ENCODE measurements at regions not wholly inside any gene's neighbourhood (a gene's known extent, or its start where the extent isn't known, plus 50 kb on each side); places are given as distances from the start of the nearest gene placed in this dataset.

- Mint-ChIP-seq H3K27me3 (ENCODE audit: low read depth) (no peaks in the 10 kb centered on the region), H3K36me3 (peaks cover 17% of the 10 kb centered on the region), H3K4me3 (no peak overlapping the region), H3K9me3 (peaks cover 37% of the 10 kb centered on the region), H3K27ac (no peak overlapping the region), H3K4me1 (no peaks in the 10 kb centered on the region; the same call in 1 of the 2 replicates)
- no peak for TF ChIP-seq USF2 (CRISPR knock-in tag; IDR thresholded peaks at IDR 0.05)
- no peak for TF ChIP-seq FOXJ3 (CRISPR knock-in tag; IDR thresholded peaks at IDR 0.05; ENCODE audit: borderline replicate concordance)
- no peak for TF ChIP-seq ZMAT4 (CRISPR knock-in tag; IDR thresholded peaks at IDR 0.05)
- no peak for TF ChIP-seq EMX1 (CRISPR knock-in tag; IDR thresholded peaks at IDR 0.05)
- TF ChIP-seq CREB1 (CRISPR knock-in tag; IDR thresholded peaks at IDR 0.05): no peak
- TF ChIP-seq ATF3 (CRISPR knock-in tag; conservative IDR thresholded peaks at IDR 0.05): no peak
- TF ChIP-seq MXD4 (CRISPR knock-in tag; IDR thresholded peaks at IDR 0.05; ENCODE audit: borderline replicate concordance): no peak
- TF ChIP-seq TCF7 (CRISPR knock-in tag; IDR thresholded peaks at IDR 0.05; ENCODE audit: low read depth): no peak
- no peak for TF ChIP-seq ZNF232 (CRISPR knock-in tag; IDR thresholded peaks at IDR 0.05)
- TF ChIP-seq ZNF396 (CRISPR knock-in tag; IDR thresholded peaks at IDR 0.05; ENCODE audit: borderline replicate concordance): no peak
- TF ChIP-seq STAT6 (CRISPR knock-in tag; conservative IDR thresholded peaks at IDR 0.05; ENCODE audit: low read depth): no peak
- TF ChIP-seq NR2C2 (CRISPR knock-in tag; IDR thresholded peaks at IDR 0.05): no peak
- no peak for TF ChIP-seq FOXK1 (CRISPR knock-in tag; IDR thresholded peaks at IDR 0.05)
- peak; percentile 28 for DNase-seq (ENCODE audit: low spot score)
- CTCF ChIA-PET: interaction anchor here (0.6 to 1.1 kb wide), 3 partner anchors 17 to 107 kb away, joined by 3 to 5 read pairs (median 3); no protein-coding TSS in a partner anchor
- ATAC-seq: peak; percentile 83
- POLR2A ChIA-PET: no interaction called here
Measured at GRCh38 chr4:22635692-22636091, 57.0 kb upstream of the GBA3 start.

GRCh38 chr4:22637306-22637705 is 55.4 kb upstream of the GBA3 start:
- TF ChIP-seq CTCF (IDR thresholded peaks at IDR 0.05) (no peak), NFATC4 (CRISPR knock-in tag; IDR thresholded peaks at IDR 0.05) (no peak), FOXP1 (CRISPR knock-in tag; IDR thresholded peaks at IDR 0.05; ENCODE audit: borderline replicate concordance) (no peak), ATF2 (CRISPR knock-in tag; IDR thresholded peaks at IDR 0.05; ENCODE audit: borderline replicate concordance, low read depth) (no peak), KAT7 (CRISPR knock-in tag; IDR thresholded peaks at IDR 0.05; ENCODE audit: borderline replicate concordance) (no peak), ARID4B (CRISPR knock-in tag; IDR thresholded peaks at IDR 0.05; ENCODE audit: borderline replicate concordance) (no peak)
- ATAC-seq (no peak), DNase-seq (ENCODE audit: low spot score) (no peak)
- Mint-ChIP-seq H3K27ac (no peak overlapping the region), H3K27me3 (ENCODE audit: low read depth) (no peaks in the 10 kb centered on the region), H3K4me1 (no peaks in the 10 kb centered on the region; the same call in 1 of the 2 replicates), H3K4me3 (no peak overlapping the region), H3K36me3 (peaks cover 24% of the 10 kb centered on the region), H3K9me3 (peaks cover 46% of the 10 kb centered on the region)
- CTCF ChIA-PET: no interaction called here
- POLR2A ChIA-PET: no interaction called here

Data from WTC11 (cell line).